GM12873 (cell line): ENCODE measurements at regions not wholly inside any gene's neighbourhood (a gene's known extent, or its start where the extent isn't known, plus 50 kb on each side); places are given as distances from the start of the nearest gene placed in this dataset.

ENCODE experiments used
- TF ChIP-seq, protein P1 (sequence below): IDR thresholded peaks from 2 replicates; pipeline ENCODE4 v1.5.1; 2012; ENCODE audit warnings: low read depth, mild to moderate bottlenecking, moderate library complexity, low read length, control low read depth; ENCODE audit not compliant: insufficient read depth; ENCODE audit errors: missing control alignments

DNA sequence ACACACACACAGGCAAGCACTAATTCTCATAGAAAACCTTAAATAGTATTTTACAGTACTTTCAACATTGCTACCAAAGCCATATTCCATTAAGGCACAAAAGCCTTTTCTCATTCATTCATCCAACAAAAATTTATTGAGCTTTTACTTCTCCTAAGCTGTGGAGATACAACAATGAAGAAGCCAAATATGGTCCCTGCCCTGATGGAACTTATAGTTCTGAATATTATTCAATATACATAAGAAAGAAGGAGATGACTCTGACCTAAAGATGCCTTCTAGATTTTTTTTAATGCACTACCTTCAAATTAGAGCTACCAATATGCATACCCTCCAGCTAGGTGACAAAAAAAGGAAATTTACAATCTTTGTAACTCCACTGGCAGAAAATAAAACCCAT lies 90.0 kb upstream of the WDR44 start:
- TF ChIP-seq, protein P1, sequence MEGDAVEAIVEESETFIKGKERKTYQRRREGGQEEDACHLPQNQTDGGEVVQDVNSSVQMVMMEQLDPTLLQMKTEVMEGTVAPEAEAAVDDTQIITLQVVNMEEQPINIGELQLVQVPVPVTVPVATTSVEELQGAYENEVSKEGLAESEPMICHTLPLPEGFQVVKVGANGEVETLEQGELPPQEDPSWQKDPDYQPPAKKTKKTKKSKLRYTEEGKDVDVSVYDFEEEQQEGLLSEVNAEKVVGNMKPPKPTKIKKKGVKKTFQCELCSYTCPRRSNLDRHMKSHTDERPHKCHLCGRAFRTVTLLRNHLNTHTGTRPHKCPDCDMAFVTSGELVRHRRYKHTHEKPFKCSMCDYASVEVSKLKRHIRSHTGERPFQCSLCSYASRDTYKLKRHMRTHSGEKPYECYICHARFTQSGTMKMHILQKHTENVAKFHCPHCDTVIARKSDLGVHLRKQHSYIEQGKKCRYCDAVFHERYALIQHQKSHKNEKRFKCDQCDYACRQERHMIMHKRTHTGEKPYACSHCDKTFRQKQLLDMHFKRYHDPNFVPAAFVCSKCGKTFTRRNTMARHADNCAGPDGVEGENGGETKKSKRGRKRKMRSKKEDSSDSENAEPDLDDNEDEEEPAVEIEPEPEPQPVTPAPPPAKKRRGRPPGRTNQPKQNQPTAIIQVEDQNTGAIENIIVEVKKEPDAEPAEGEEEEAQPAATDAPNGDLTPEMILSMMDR, result no peak

DNA sequence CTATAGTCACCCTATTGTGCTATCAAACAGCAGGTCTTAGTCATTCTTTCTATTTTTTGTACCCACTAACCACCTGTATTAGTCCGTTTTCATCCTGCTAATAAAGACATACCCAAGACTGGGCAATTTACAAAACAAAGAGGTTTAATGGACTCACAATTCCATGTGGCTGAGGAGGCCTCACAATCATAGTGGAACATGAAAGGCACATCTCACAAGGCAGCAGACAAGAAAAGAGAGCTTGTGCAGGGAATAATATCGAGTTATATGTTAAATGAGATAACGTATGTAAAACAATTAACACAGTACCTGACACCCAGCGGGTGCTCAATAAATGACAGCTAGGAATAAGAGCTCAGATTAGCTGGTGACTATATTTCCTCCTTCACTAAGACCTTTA lies 88.1 kb upstream of the WDR44 start:
- TF ChIP-seq, protein P1, result no peak

DNA sequence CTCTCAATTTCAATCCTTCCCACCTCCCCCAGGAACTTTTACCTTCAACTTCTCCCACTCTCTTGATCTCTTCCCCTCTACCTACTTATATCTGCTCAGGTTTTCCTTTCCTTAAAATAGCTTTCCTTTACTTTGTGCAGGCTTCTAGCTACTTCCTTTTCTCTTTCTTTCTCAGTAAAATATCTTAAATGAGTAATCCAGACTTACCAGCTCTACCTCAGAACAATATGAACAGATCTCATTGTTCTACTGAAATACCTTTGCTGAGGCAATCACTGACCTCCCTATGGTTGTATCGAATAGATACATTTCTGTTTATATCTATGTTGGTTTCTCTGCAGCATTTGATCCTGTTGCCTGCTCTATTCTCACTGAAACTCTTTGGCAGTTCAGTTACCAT lies 86.7 kb upstream of the WDR44 start:
- TF ChIP-seq, protein P1, result no peak

DNA sequence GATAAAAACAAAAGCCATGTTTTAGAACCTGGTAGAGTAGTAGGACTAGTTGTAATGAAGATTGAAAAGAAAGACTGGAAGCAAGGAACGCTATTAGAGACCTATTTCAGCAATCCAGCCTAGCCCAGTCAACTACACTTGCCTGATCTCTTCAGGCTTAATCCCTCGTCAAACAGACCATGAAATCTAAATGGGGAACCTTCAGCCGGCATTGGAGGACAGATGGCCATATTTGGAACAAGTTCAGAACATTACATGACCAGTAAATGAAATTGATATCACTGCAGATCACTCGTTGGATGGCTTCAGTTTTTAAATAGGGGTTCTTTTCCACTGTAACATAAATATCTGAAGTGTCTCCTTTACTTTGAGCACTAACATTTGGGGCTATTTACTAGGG lies 84.8 kb upstream of the WDR44 start:
- TF ChIP-seq, protein P1, result no peak

DNA sequence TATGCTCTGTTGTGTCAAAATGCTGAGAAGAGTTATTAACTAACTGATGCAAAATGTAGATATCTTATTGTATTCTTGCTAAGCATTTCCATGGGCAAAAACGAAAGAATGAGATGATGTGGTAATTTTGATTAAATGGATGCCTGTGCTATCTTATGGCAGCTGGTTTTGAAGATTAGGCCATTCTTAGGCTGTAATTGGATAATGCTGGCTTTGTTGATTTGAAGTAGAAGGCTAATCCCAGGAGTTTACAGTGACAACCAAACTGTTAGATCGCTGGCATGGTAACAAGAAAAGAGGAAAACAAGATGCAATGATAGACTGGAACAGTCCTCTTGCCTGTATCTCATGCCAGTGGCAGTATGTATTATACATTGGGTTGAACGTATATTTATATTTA lies 74.1 kb upstream of the WDR44 start:
- TF ChIP-seq, protein P1, result no peak

DNA sequence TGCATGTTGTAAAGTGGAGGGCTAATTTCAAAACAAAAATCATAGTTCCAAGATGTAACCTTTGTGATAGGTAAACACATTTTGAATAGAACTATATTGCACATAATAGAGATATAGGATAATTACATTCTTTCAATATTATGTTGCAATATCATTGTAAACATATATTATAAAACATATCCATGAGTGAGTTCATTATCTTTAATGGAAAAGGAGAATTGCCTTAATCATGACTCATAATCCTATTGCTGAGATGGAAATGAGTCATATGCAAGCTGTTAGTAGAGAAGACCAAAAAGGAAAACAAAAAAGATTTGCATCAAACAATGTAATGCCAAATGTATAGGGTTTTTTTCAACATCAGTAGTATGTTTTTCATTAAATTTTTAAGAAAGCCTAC lies 73.7 kb upstream of the WDR44 start:
- TF ChIP-seq, protein P1, result no peak

DNA sequence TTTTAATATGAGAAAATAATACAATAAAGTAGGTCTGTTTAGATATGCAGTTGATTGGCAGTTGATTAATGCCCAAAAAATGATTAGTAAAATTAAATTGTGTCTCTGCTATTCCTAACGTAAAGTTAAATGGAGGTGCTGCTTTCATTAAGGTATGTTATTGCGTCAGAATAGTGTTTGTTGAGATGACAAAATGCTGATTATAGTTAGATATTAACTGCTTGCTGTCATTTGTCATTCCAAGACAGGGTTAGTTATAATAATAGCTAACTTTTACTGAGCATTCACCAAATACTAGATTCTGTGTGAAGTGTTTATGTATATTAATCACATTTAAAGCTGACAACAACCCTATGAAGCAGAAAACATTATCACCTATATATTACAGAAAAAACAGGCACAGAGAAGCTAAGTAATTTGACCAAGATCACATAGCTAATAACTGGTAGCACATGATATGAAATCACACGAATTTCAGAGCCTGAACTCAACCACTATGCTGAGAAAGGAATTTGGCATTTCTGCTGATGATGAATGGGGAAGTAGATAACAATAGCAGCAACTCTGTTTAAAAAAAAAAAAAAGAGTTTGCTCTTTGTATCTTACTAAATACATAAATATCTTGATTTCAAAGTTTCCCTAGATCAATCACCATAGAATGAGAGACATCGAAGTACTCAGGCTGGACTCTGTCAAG lies 59.7 kb upstream of the WDR44 start:
- TF ChIP-seq, protein P1, result no peak
